HFFc6 (cell line): ENCODE measurements at regions not wholly inside any gene's neighbourhood (a gene's known extent, or its start where the extent isn't known, plus 50 kb on each side); places are given as distances from the start of the nearest gene placed in this dataset.

ENCODE experiments used
- DNase-seq: peaks from one replicate; pipeline ENCODE4 v3.0.0-alpha.2; 2018
- H3K27ac Mint-ChIP-seq: 2 replicates; pipeline ENCODE4 v1.8.0; 2020; ENCODE audit warnings: mild to moderate bottlenecking, mixed read lengths
- H3K27me3 Mint-ChIP-seq: 2 replicates; pipeline ENCODE4 v1.8.0; 2021; ENCODE audit warnings: mild to moderate bottlenecking, moderate library complexity, mixed read lengths; ENCODE audit not compliant: insufficient read depth
- H3K36me3 Mint-ChIP-seq: 2 replicates; pipeline ENCODE4 v1.8.0; 2021; ENCODE audit warnings: low read depth, mixed read lengths
- H3K4me1 Mint-ChIP-seq: 2 replicates; pipeline ENCODE4 v1.8.0; 2020; ENCODE audit warnings: low read depth, mixed read lengths
- H3K4me3 Mint-ChIP-seq: 2 replicates; pipeline ENCODE4 v1.8.0; 2020; ENCODE audit warnings: mild to moderate bottlenecking, moderate library complexity, mixed read lengths
- H3K9me3 Mint-ChIP-seq: 2 replicates; pipeline ENCODE4 v1.8.0; 2020; ENCODE audit warnings: mild to moderate bottlenecking, mixed read lengths
- CTCF ChIP-seq: fragments of 200-600 bp; sonication (generic); IDR thresholded peaks from 2 replicates; pipeline ENCODE4 v1.5.0; 2021; ENCODE audit warnings: antibody characterized with exemption, mild to moderate bottlenecking

- Mint-ChIP-seq H3K4me1 (no peaks in the 10 kb centered on the region), H3K4me3 (no peak overlapping the region), H3K9me3 (peaks cover 38% of the 10 kb centered on the region), H3K36me3 (no peaks in the 10 kb centered on the region), H3K27me3 (no peaks in the 10 kb centered on the region; the same call in 1 of the 2 replicates), H3K27ac (no peak overlapping the region)
- DNase-seq = no peak
- TF ChIP-seq CTCF = peak; percentile 19; the same call in 1 of the 2 replicates
These were observed 166.8 kb downstream of the FTCDNL1 start for GRCh38 chr2:199684168-199684567.

- Mint-ChIP-seq H3K36me3 (no peaks in the 10 kb centered on the region), H3K27me3 (no peaks in the 10 kb centered on the region; the same call in 1 of the 2 replicates), H3K4me3 (no peak overlapping the region), H3K27ac (no peak overlapping the region), H3K4me1 (no peaks in the 10 kb centered on the region), H3K9me3 (peaks cover 44% of the 10 kb centered on the region)
- TF ChIP-seq CTCF = no peak
- no peak for DNase-seq
These were observed 169.0 kb downstream of the FTCDNL1 start for GRCh38 chr2:199682001-199682400.

- TF ChIP-seq CTCF = no peak
- peaks cover 44% of the 10 kb centered on the region for H3K9me3 Mint-ChIP-seq
- H3K4me1 Mint-ChIP-seq = no peaks in the 10 kb centered on the region
These were observed 170.5 kb downstream of the FTCDNL1 start for GRCh38 chr2:199680482-199680881.

GRCh38 chr2:199679883-199680282 lies 171.1 kb downstream of the FTCDNL1 start:
- H3K9me3 Mint-ChIP-seq = peaks cover 44% of the 10 kb centered on the region
- H3K36me3 Mint-ChIP-seq = no peaks in the 10 kb centered on the region
- H3K4me3 Mint-ChIP-seq = no peak overlapping the region
- TF ChIP-seq CTCF = no peak
- DNase-seq = no peak
- no peaks in the 10 kb centered on the region; the same call in 1 of the 2 replicates for H3K27me3 Mint-ChIP-seq
- H3K4me1 Mint-ChIP-seq = no peaks in the 10 kb centered on the region
- no peak overlapping the region for H3K27ac Mint-ChIP-seq

More at GRCh38 chr2:199680482-199680881, 170.5 kb downstream of the FTCDNL1 start:
- no peak for DNase-seq
- no peaks in the 10 kb centered on the region; the same call in 1 of the 2 replicates for H3K27me3 Mint-ChIP-seq
- no peak overlapping the region for H3K4me3 Mint-ChIP-seq
- no peak overlapping the region for H3K27ac Mint-ChIP-seq
- no peaks in the 10 kb centered on the region for H3K36me3 Mint-ChIP-seq

- Mint-ChIP-seq H3K27me3 (no peaks in the 10 kb centered on the region; the same call in 1 of the 2 replicates), H3K36me3 (no peaks in the 10 kb centered on the region), H3K4me1 (no peaks in the 10 kb centered on the region), H3K9me3 (peaks cover 42% of the 10 kb centered on the region), H3K27ac (no peak overlapping the region), H3K4me3 (no peak overlapping the region)
- DNase-seq = no peak
- TF ChIP-seq CTCF = no peak
These were observed 173.1 kb downstream of the FTCDNL1 start for GRCh38 chr2:199677881-199678280.

GRCh38 chr2:199668645-199669044 lies 182.3 kb downstream of the FTCDNL1 start:
- H3K36me3 Mint-ChIP-seq = no peaks in the 10 kb centered on the region
- no peak overlapping the region for H3K4me3 Mint-ChIP-seq
- no peak for DNase-seq
- TF ChIP-seq CTCF = no peak
- no peaks in the 10 kb centered on the region for H3K4me1 Mint-ChIP-seq
- H3K27ac Mint-ChIP-seq = no peak overlapping the region
- H3K9me3 Mint-ChIP-seq = peaks cover 49% of the 10 kb centered on the region
- H3K27me3 Mint-ChIP-seq = 0 out of 2 replicates have a peak, but pooled peaks cover 3% of the 10 kb centered on the region
